Right ventricle myocardium superior (tissue), 1 donor: ENCODE measurements at regions not wholly inside any gene's neighbourhood (a gene's known extent, or its start where the extent isn't known, plus 50 kb on each side); places are given as distances from the start of the nearest gene placed in this dataset.

Experiments used
- ATAC-seq: fragments of 200-7000 bp; cut with Tn5 transposase; one replicate; pipeline ENCODE4 v1.9.1; 2020; ENCODE audit warnings: mild to moderate bottlenecking; ENCODE audit not compliant: poor library complexity
- DNase-seq: peaks from one replicate; pipeline ENCODE4 v3.0.0-alpha.2; 2020
- intact Hi-C: fragments of 100-400 bp; cut with DNase I; formaldehyde crosslinking; loops from one replicate; pipeline ENCODE4 v1.11.2; 2022
- donor health status: DM: no; HTN: yes; CAD: no; lungs with severe emphysema.

- DNase-seq (no peak), ATAC-seq (no peak)
- intact Hi-C loops = loop anchor here (5.0 kb wide), 2 partner anchors 422 to 512 kb away; no protein-coding TSS in a partner anchor
These were observed 111.5 kb upstream of the GPR26 start for GRCh38 chr10:123554656-123555055.

- no peak for ATAC-seq
- intact Hi-C loops = loop anchor here (5.0 kb wide), 2 partner anchors 423 to 513 kb away; no protein-coding TSS in a partner anchor
- no peak for DNase-seq
These were observed 110.5 kb upstream of the GPR26 start for GRCh38 chr10:123555616-123556015.

- intact Hi-C loops = loop anchor here (5.0 kb wide), 2 partner anchors 424 to 514 kb away; no protein-coding TSS in a partner anchor
- no peak for DNase-seq
- ATAC-seq = no peak
These were observed 110.1 kb upstream of the GPR26 start for GRCh38 chr10:123556049-123556448.

GRCh38 chr10:123556736-123557135 is 109.4 kb upstream of the GPR26 start:
- ATAC-seq (no peak), DNase-seq (no peak)
- intact Hi-C loops = loop anchor here (5.0 kb wide), 2 partner anchors 424 to 514 kb away; no protein-coding TSS in a partner anchor

GRCh38 chr10:123557366-123558108 is 108.6 kb upstream of the GPR26 start:
- ATAC-seq (no peak), DNase-seq (no peak)
- intact Hi-C loops = loop anchor here (5.0 kb wide), 2 partner anchors 425 to 515 kb away; no protein-coding TSS in a partner anchor

- intact Hi-C loops = loop anchor here (5.0 kb wide), 2 partner anchors 426 to 516 kb away; no protein-coding TSS in a partner anchor
- ATAC-seq (no peak), DNase-seq (no peak)
These were observed 107.5 kb upstream of the GPR26 start for GRCh38 chr10:123558651-123559050.

GRCh38 chr10:123559066-123559822 is 106.9 kb upstream of the GPR26 start:
- peak; percentile 67 for DNase-seq
- intact Hi-C loops = loop anchor here (5.0 kb wide), 2 partner anchors 427 to 517 kb away; no protein-coding TSS in a partner anchor
- peak; percentile 81 for ATAC-seq

- ATAC-seq = no peak
- intact Hi-C loops = loop anchor here (5.0 kb wide), 2 partner anchors 427 to 517 kb away; no protein-coding TSS in a partner anchor
- DNase-seq = no peak
These were observed 106.4 kb upstream of the GPR26 start for GRCh38 chr10:123559823-123560092.

GRCh38 chr10:123560301-123561140 is 105.6 kb upstream of the GPR26 start:
- ATAC-seq (no peak), DNase-seq (no peak)
- intact Hi-C loops = no loop called here

GRCh38 chr10:123561141-123561440 is 105.1 kb upstream of the GPR26 start:
- DNase-seq (no peak), ATAC-seq (no peak)
- intact Hi-C loops = no loop called here

- DNase-seq (no peak), ATAC-seq (no peak)
- intact Hi-C loops = no loop called here
These were observed 103.8 kb upstream of the GPR26 start for GRCh38 chr10:123562387-123562786.

- intact Hi-C loops = no loop called here
- DNase-seq (no peak), ATAC-seq (no peak)
These were observed 103.2 kb upstream of the GPR26 start for GRCh38 chr10:123562811-123563580.

- ATAC-seq (no peak), DNase-seq (no peak)
- intact Hi-C loops = no loop called here
These were observed 102.6 kb upstream of the GPR26 start for GRCh38 chr10:123563581-123563855.

GRCh38 chr10:123563994-123564393 is 102.2 kb upstream of the GPR26 start:
- ATAC-seq = no peak
- DNase-seq = no peak
- intact Hi-C loops = no loop called here

- intact Hi-C loops = no loop called here
- ATAC-seq (no peak), DNase-seq (no peak)
These were observed 101.5 kb upstream of the GPR26 start for GRCh38 chr10:123564631-123565030.

GRCh38 chr10:123565691-123566660 is 100.2 kb upstream of the GPR26 start:
- no peak for ATAC-seq
- intact Hi-C loops = no loop called here
- DNase-seq = no peak

- DNase-seq (no peak), ATAC-seq (no peak)
- intact Hi-C loops = no loop called here
These were observed 98.0 kb upstream of the GPR26 start for GRCh38 chr10:123567984-123568739.
